ENCODE measurements at regions not wholly inside any gene's neighbourhood (a gene's known extent, or its start where the extent isn't known, plus 50 kb on each side); places are given as distances from the start of the nearest gene placed in this dataset.

GRCh38 chr17:14781123-14781522, 480.2 kb downstream of the HS3ST3B1 start:
- no peak overlapping the region for H3K4me3 ChIP-seq (ENCODE audit: low read depth, low read length)
- no peak overlapping the region for H3K4ac ChIP-seq (ENCODE audit: low read depth, low read length)
- H3K9me3 ChIP-seq (ENCODE audit: insufficient read depth, low read depth, low read length) = peaks cover 2% of the 10 kb centered on the region
- no peak overlapping the region for H2BK12ac ChIP-seq (ENCODE audit: low read length)
- no peaks in the 10 kb centered on the region for H3K27me3 ChIP-seq (ENCODE audit: insufficient read depth, low read length)
- no peaks in the 10 kb centered on the region for H3K36me3 ChIP-seq (ENCODE audit: control insufficient read depth in 1 of 2, insufficient read depth in 2 of 2, low read length in 2 of 2)
- no peak overlapping the region for H3K4me2 ChIP-seq (ENCODE audit: low read length)
- no peak overlapping the region for H3K14ac ChIP-seq (ENCODE audit: low read length)
- no peak for DNase-seq
- H3K79me1 ChIP-seq (ENCODE audit: low read length) = peaks cover 7% of the 10 kb centered on the region
- WGBS (ENCODE audit: extremely low coverage, insufficient coverage, insufficient read length) = no CpG with 5 or more reads among the region's 2 CpGs
- no peaks in the 10 kb centered on the region for H3K79me2 ChIP-seq (ENCODE audit: control insufficient read depth, insufficient read depth, low read length, poor library complexity)
- H4K12ac ChIP-seq (ENCODE audit: low read depth, low read length) = no peak overlapping the region
- no peak overlapping the region for H2BK120ac ChIP-seq (ENCODE audit: insufficient read depth, low read length, poor library complexity)
- no peak overlapping the region for H3K23ac ChIP-seq (ENCODE audit: low read length)
- H2BK5ac ChIP-seq (ENCODE audit: low read depth, low read length, poor library complexity) = no peak overlapping the region
- H4K8ac ChIP-seq (ENCODE audit: low read depth, low read length) = no peak overlapping the region
- no peak overlapping the region for H2AFZ ChIP-seq (ENCODE audit: insufficient read depth, low read length, poor library complexity)
- no peak overlapping the region for H3K27ac ChIP-seq (ENCODE audit: low read depth, low read length)
- H2AK5ac ChIP-seq (ENCODE audit: low read length) = no peak overlapping the region
- H3K4me1 ChIP-seq (ENCODE audit: control insufficient read depth in 1 of 2, insufficient read depth in 2 of 2, low read length in 2 of 2) = peaks cover 12 to 19% of the 10 kb centered on the region in 2 experiments
- H3K9ac ChIP-seq (ENCODE audit: low read length) = no peak overlapping the region
- H3K18ac ChIP-seq (ENCODE audit: low read length) = no peak overlapping the region
- H4K91ac ChIP-seq (ENCODE audit: low read depth, low read length) = no peak overlapping the region

- Histone ChIP-seq H4K12ac (ENCODE audit: low read depth, low read length) (no peak overlapping the region), H4K91ac (ENCODE audit: low read depth, low read length) (no peak overlapping the region), H3K14ac (ENCODE audit: low read length) (no peak overlapping the region), H4K8ac (ENCODE audit: low read depth, low read length) (no peak overlapping the region), H2BK12ac (ENCODE audit: low read length) (no peak overlapping the region), H3K4ac (ENCODE audit: low read depth, low read length) (no peak overlapping the region), H3K4me2 (ENCODE audit: low read length) (peak overlapping the region; percentile 7), H2AFZ (ENCODE audit: insufficient read depth, low read length, poor library complexity) (no peak overlapping the region), H3K4me1 (ENCODE audit: control insufficient read depth in 1 of 2, insufficient read depth in 2 of 2, low read length in 2 of 2) (peaks cover 12 to 19% of the 10 kb centered on the region in 2 experiments), H2BK120ac (ENCODE audit: insufficient read depth, low read length, poor library complexity) (no peak overlapping the region), H3K36me3 (ENCODE audit: control insufficient read depth in 1 of 2, insufficient read depth in 2 of 2, low read length in 2 of 2) (no peaks in the 10 kb centered on the region), H3K27ac (ENCODE audit: low read depth, low read length) (no peak overlapping the region), H3K4me3 (ENCODE audit: low read depth, low read length) (no peak overlapping the region), H2BK5ac (ENCODE audit: low read depth, low read length, poor library complexity) (no peak overlapping the region), H3K18ac (ENCODE audit: low read length) (no peak overlapping the region), H3K9me3 (ENCODE audit: insufficient read depth, low read depth, low read length) (peaks cover 2% of the 10 kb centered on the region), H3K79me1 (ENCODE audit: low read length) (peaks cover 7% of the 10 kb centered on the region), H3K23ac (ENCODE audit: low read length) (no peak overlapping the region), H3K27me3 (ENCODE audit: insufficient read depth, low read length) (no peaks in the 10 kb centered on the region), H2AK5ac (ENCODE audit: low read length) (no peak overlapping the region), H3K9ac (ENCODE audit: low read length) (no peak overlapping the region), H3K79me2 (ENCODE audit: control insufficient read depth, insufficient read depth, low read length, poor library complexity) (no peaks in the 10 kb centered on the region)
- no CpG with 5 or more reads among the region's 13 CpGs for WGBS (ENCODE audit: extremely low coverage, insufficient coverage, insufficient read length)
- no peak for DNase-seq
These were observed 479.3 kb downstream of the HS3ST3B1 start for GRCh38 chr17:14780097-14780651.

- H3K4me2 ChIP-seq (ENCODE audit: low read length) = peak overlapping the region; percentile 44
- peak; percentile 53 to 96 for DNase-seq
- no peak overlapping the region for H4K8ac ChIP-seq (ENCODE audit: low read depth, low read length)
- H3K9ac ChIP-seq (ENCODE audit: low read length) = no peak overlapping the region
- WGBS (ENCODE audit: extremely low coverage, insufficient coverage, insufficient read length) = no CpG with 5 or more reads among the region's 5 CpGs
- no peak overlapping the region for H2BK5ac ChIP-seq (ENCODE audit: low read depth, low read length, poor library complexity)
- H3K27me3 ChIP-seq (ENCODE audit: insufficient read depth, low read length) = no peaks in the 10 kb centered on the region
- H3K27ac ChIP-seq (ENCODE audit: low read depth, low read length) = peak overlapping the region; percentile 59
- H3K14ac ChIP-seq (ENCODE audit: low read length) = no peak overlapping the region
- H2BK120ac ChIP-seq (ENCODE audit: insufficient read depth, low read length, poor library complexity) = no peak overlapping the region
- H3K18ac ChIP-seq (ENCODE audit: low read length) = no peak overlapping the region
- H2AFZ ChIP-seq (ENCODE audit: insufficient read depth, low read length, poor library complexity) = no peak overlapping the region
- H2BK12ac ChIP-seq (ENCODE audit: low read length) = no peak overlapping the region
- H3K4me3 ChIP-seq (ENCODE audit: low read depth, low read length) = no peak overlapping the region
- H2AK5ac ChIP-seq (ENCODE audit: low read length) = no peak overlapping the region
- H3K36me3 ChIP-seq (ENCODE audit: control insufficient read depth in 1 of 2, insufficient read depth in 2 of 2, low read length in 2 of 2) = no peaks in the 10 kb centered on the region
- no peaks in the 10 kb centered on the region for H3K9me3 ChIP-seq (ENCODE audit: insufficient read depth, low read depth, low read length)
- H3K79me1 ChIP-seq (ENCODE audit: low read length) = peaks cover 7% of the 10 kb centered on the region
- H3K4me1 ChIP-seq (ENCODE audit: control insufficient read depth in 1 of 2, insufficient read depth in 2 of 2, low read length in 2 of 2) = peaks cover 12 to 19% of the 10 kb centered on the region in 2 experiments
- no peak overlapping the region for H4K12ac ChIP-seq (ENCODE audit: low read depth, low read length)
- no peak overlapping the region for H3K23ac ChIP-seq (ENCODE audit: low read length)
- H4K91ac ChIP-seq (ENCODE audit: low read depth, low read length) = no peak overlapping the region
- H3K79me2 ChIP-seq (ENCODE audit: control insufficient read depth, insufficient read depth, low read length, poor library complexity) = no peaks in the 10 kb centered on the region
- H3K4ac ChIP-seq (ENCODE audit: low read depth, low read length) = no peak overlapping the region
These were observed 478.4 kb downstream of the HS3ST3B1 start for GRCh38 chr17:14779241-14779640.

GRCh38 chr17:14777291-14777690, 476.4 kb downstream of the HS3ST3B1 start:
- no peak overlapping the region for H2BK120ac ChIP-seq (ENCODE audit: insufficient read depth, low read length, poor library complexity)
- WGBS (ENCODE audit: extremely low coverage, insufficient coverage, insufficient read length) = no CpG with 5 or more reads among the region's 2 CpGs
- H2BK5ac ChIP-seq (ENCODE audit: low read depth, low read length, poor library complexity) = no peak overlapping the region
- H3K18ac ChIP-seq (ENCODE audit: low read length) = no peak overlapping the region
- H3K14ac ChIP-seq (ENCODE audit: low read length) = no peak overlapping the region
- H3K79me2 ChIP-seq (ENCODE audit: control insufficient read depth, insufficient read depth, low read length, poor library complexity) = no peaks in the 10 kb centered on the region
- no peak overlapping the region for H4K8ac ChIP-seq (ENCODE audit: low read depth, low read length)
- H3K9me3 ChIP-seq (ENCODE audit: insufficient read depth, low read depth, low read length) = no peaks in the 10 kb centered on the region
- peaks cover 12 to 19% of the 10 kb centered on the region in 2 experiments for H3K4me1 ChIP-seq (ENCODE audit: control insufficient read depth in 1 of 2, insufficient read depth in 2 of 2, low read length in 2 of 2)
- H3K27ac ChIP-seq (ENCODE audit: low read depth, low read length) = no peak overlapping the region
- no peaks in the 10 kb centered on the region for H3K27me3 ChIP-seq (ENCODE audit: insufficient read depth, low read length)
- H2AFZ ChIP-seq (ENCODE audit: insufficient read depth, low read length, poor library complexity) = no peak overlapping the region
- no peak overlapping the region for H3K4me3 ChIP-seq (ENCODE audit: low read depth, low read length)
- H3K4me2 ChIP-seq (ENCODE audit: low read length) = no peak overlapping the region
- no peaks in the 10 kb centered on the region for H3K36me3 ChIP-seq (ENCODE audit: control insufficient read depth in 1 of 2, insufficient read depth in 2 of 2, low read length in 2 of 2)
- H3K9ac ChIP-seq (ENCODE audit: low read length) = no peak overlapping the region
- DNase-seq = no peak
- H2AK5ac ChIP-seq (ENCODE audit: low read length) = peak overlapping the region; percentile 47
- peak overlapping the region; percentile 11 for H4K91ac ChIP-seq (ENCODE audit: low read depth, low read length)
- H3K79me1 ChIP-seq (ENCODE audit: low read length) = peaks cover 7% of the 10 kb centered on the region
- no peak overlapping the region for H4K12ac ChIP-seq (ENCODE audit: low read depth, low read length)
- H3K23ac ChIP-seq (ENCODE audit: low read length) = no peak overlapping the region
- H3K4ac ChIP-seq (ENCODE audit: low read depth, low read length) = no peak overlapping the region
- H2BK12ac ChIP-seq (ENCODE audit: low read length) = no peak overlapping the region
